ENCODE measurements at regions not wholly inside any gene's neighbourhood (a gene's known extent, or its start where the extent isn't known, plus 50 kb on each side); places are given as distances from the start of the nearest gene placed in this dataset.

DNA sequence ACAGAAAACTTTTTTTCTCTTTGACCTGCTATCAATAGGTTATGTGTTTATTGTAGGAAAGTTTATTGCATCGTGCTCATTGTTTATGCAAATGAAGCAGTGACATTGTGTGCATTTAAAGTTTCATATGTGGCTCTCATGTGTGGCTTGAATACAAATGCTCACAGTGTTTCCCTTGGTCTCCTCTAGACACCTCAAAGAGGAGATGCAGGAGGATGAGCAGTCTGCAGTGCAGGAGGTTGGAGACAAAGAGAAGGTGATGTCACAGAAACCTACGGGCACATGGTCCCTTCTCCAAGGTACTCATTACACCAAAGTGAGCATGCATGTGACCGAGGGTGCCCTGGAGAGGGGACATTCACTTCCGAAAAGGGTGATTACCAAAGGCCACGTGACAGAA, 430.2 kb downstream of the INHBA start:
- H3K9me3 ChIP-seq (ENCODE audit: low read length): no peaks in the 10 kb centered on the region
- H3K27me3 ChIP-seq (ENCODE audit: insufficient read depth, low read depth, low read length): no peaks in the 10 kb centered on the region
- no peaks in the 10 kb centered on the region for H4K20me1 ChIP-seq (ENCODE audit: insufficient read depth)
- H3K79me2 ChIP-seq (replicated peaks; ENCODE audit: insufficient read depth, low read length): no peaks in the 10 kb centered on the region
- H3K36me3 ChIP-seq (ENCODE audit: insufficient read depth, low read length): no peaks in the 10 kb centered on the region
- no peak overlapping the region for H3K9ac ChIP-seq (ENCODE audit: low read length)
- no peaks in the 10 kb centered on the region for H3F3A ChIP-seq (ENCODE audit: insufficient read depth, low read length, poor library complexity, severe bottlenecking)
- no peak overlapping the region for H2AFZ ChIP-seq (ENCODE audit: low read depth, low read length)
- H3K9me2 ChIP-seq (ENCODE audit: insufficient read depth, low read length): no peaks in the 10 kb centered on the region
- H3K4me3 ChIP-seq (ENCODE audit: low read length): no peak overlapping the region
- H3K27ac ChIP-seq (ENCODE audit: low read length): no peak overlapping the region
- no peak overlapping the region for H3K4me2 ChIP-seq (ENCODE audit: low read length)
- TF ChIP-seq RAD21 (conservative IDR thresholded peaks at IDR 0.05): no peak

- Histone ChIP-seq H3F3A (ENCODE audit: insufficient read depth, low read length, poor library complexity, severe bottlenecking) (no peaks in the 10 kb centered on the region), H3K9ac (ENCODE audit: low read length) (no peak overlapping the region), H3K4me3 (ENCODE audit: low read length) (no peak overlapping the region), H3K79me2 (replicated peaks; ENCODE audit: insufficient read depth, low read length) (no peaks in the 10 kb centered on the region), H3K27me3 (ENCODE audit: insufficient read depth, low read depth, low read length) (no peaks in the 10 kb centered on the region), H3K27ac (ENCODE audit: low read length) (no peak overlapping the region), H4K20me1 (ENCODE audit: insufficient read depth) (no peaks in the 10 kb centered on the region), H3K9me3 (ENCODE audit: low read length) (no peaks in the 10 kb centered on the region), H3K4me2 (ENCODE audit: low read length) (no peak overlapping the region), H3K36me3 (ENCODE audit: insufficient read depth, low read length) (no peaks in the 10 kb centered on the region), H3K9me2 (ENCODE audit: insufficient read depth, low read length) (no peaks in the 10 kb centered on the region), H2AFZ (ENCODE audit: low read depth, low read length) (no peak overlapping the region)
- TF ChIP-seq TAF1 (IDR thresholded peaks at IDR 0.05; ENCODE audit: low read depth) (no peak), MXI1 (conservative IDR thresholded peaks at IDR 0.05; ENCODE audit: poor library complexity, severe bottlenecking) (no peak), EZH2 (IDR thresholded peaks at IDR 0.05; ENCODE audit: borderline replicate concordance, insufficient read depth, low read length, poor library complexity, severe bottlenecking) (no peak), SMC3 (conservative IDR thresholded peaks at IDR 0.05; ENCODE audit: poor library complexity) (no peak), RAD21 (conservative IDR thresholded peaks at IDR 0.05) (no peak), POLR2AphosphoS5 (IDR thresholded peaks at IDR 0.05) (no peak), EP300 (conservative IDR thresholded peaks at IDR 0.05; ENCODE audit: poor library complexity, severe bottlenecking) (no peak), CTCF (IDR thresholded peaks at IDR 0.05; ENCODE audit: poor library complexity, severe bottlenecking) (no peak)
- TF ChIP-seq, protein P1, sequence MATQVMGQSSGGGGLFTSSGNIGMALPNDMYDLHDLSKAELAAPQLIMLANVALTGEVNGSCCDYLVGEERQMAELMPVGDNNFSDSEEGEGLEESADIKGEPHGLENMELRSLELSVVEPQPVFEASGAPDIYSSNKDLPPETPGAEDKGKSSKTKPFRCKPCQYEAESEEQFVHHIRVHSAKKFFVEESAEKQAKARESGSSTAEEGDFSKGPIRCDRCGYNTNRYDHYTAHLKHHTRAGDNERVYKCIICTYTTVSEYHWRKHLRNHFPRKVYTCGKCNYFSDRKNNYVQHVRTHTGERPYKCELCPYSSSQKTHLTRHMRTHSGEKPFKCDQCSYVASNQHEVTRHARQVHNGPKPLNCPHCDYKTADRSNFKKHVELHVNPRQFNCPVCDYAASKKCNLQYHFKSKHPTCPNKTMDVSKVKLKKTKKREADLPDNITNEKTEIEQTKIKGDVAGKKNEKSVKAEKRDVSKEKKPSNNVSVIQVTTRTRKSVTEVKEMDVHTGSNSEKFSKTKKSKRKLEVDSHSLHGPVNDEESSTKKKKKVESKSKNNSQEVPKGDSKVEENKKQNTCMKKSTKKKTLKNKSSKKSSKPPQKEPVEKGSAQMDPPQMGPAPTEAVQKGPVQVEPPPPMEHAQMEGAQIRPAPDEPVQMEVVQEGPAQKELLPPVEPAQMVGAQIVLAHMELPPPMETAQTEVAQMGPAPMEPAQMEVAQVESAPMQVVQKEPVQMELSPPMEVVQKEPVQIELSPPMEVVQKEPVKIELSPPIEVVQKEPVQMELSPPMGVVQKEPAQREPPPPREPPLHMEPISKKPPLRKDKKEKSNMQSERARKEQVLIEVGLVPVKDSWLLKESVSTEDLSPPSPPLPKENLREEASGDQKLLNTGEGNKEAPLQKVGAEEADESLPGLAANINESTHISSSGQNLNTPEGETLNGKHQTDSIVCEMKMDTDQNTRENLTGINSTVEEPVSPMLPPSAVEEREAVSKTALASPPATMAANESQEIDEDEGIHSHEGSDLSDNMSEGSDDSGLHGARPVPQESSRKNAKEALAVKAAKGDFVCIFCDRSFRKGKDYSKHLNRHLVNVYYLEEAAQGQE (IDR thresholded peaks at IDR 0.05; ENCODE audit: borderline replicate concordance): no peak
Measured at GRCh38 chr7:41268878-41269277, 434.0 kb downstream of the INHBA start.

DNA sequence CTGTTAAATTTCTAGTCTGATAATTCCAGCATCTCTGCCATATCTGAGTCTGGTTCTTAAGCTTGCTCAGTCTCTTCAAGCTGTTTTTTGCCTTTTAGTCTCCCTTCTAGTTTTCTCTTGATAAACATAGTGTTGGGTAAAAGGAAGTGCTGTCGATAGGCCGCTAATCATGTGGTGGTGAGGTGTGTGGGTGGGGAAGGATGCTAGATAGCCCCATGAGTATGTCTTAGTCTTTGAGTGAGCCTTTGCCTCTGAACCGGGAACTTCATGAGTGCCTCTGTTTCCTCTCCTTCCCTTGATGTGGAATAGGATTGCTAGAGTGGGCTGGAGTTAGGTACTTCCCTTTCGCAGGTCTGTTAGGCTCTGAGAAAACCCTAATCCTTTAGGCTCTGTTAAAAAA, 441.8 kb downstream of the INHBA start:
- TF ChIP-seq RAD21 (conservative IDR thresholded peaks at IDR 0.05) (no peak), TAF1 (IDR thresholded peaks at IDR 0.05; ENCODE audit: low read depth) (no peak), EP300 (conservative IDR thresholded peaks at IDR 0.05; ENCODE audit: poor library complexity, severe bottlenecking) (no peak), POLR2AphosphoS5 (IDR thresholded peaks at IDR 0.05) (no peak), EZH2 (IDR thresholded peaks at IDR 0.05; ENCODE audit: borderline replicate concordance, insufficient read depth, low read length, poor library complexity, severe bottlenecking) (no peak), MXI1 (conservative IDR thresholded peaks at IDR 0.05; ENCODE audit: poor library complexity, severe bottlenecking) (no peak), CTCF (IDR thresholded peaks at IDR 0.05; ENCODE audit: poor library complexity, severe bottlenecking) (no peak), SMC3 (conservative IDR thresholded peaks at IDR 0.05; ENCODE audit: poor library complexity) (no peak)
- TF ChIP-seq, protein P1 (IDR thresholded peaks at IDR 0.05; ENCODE audit: borderline replicate concordance): no peak
- no peaks in the 10 kb centered on the region for H3K36me3 ChIP-seq (ENCODE audit: insufficient read depth, low read length)
- no peak overlapping the region for H3K4me2 ChIP-seq (ENCODE audit: low read length)
- H3K27me3 ChIP-seq (ENCODE audit: insufficient read depth, low read depth, low read length): no peaks in the 10 kb centered on the region
- H3F3A ChIP-seq (ENCODE audit: insufficient read depth, low read length, poor library complexity, severe bottlenecking): no peaks in the 10 kb centered on the region
- no peaks in the 10 kb centered on the region for H3K79me2 ChIP-seq (replicated peaks; ENCODE audit: insufficient read depth, low read length)
- no peak overlapping the region for H3K9ac ChIP-seq (ENCODE audit: low read length)
- no peaks in the 10 kb centered on the region for H4K20me1 ChIP-seq (ENCODE audit: insufficient read depth)
- H3K9me3 ChIP-seq (ENCODE audit: low read length): no peaks in the 10 kb centered on the region
- no peak overlapping the region for H2AFZ ChIP-seq (ENCODE audit: low read depth, low read length)
- H3K9me2 ChIP-seq (ENCODE audit: insufficient read depth, low read length): no peaks in the 10 kb centered on the region
- no peak overlapping the region for H3K27ac ChIP-seq (ENCODE audit: low read length)
- no peak overlapping the region for H3K4me3 ChIP-seq (ENCODE audit: low read length)

All from neural cell (in vitro differentiated cells).